ENCODE measurements at regions not wholly inside any gene's neighbourhood (a gene's known extent, or its start where the extent isn't known, plus 50 kb on each side); places are given as distances from the start of the nearest gene placed in this dataset.

- 90% methylated on average over 3 of the region's 3 CpGs for WGBS
- Histone ChIP-seq H3K9me3 (no peaks in the 10 kb centered on the region), H3K27ac (replicated peaks in 1 of 4) (no peak overlapping the region), H3K4me1 (no peaks in the 10 kb centered on the region), H3K27me3 (no peaks in the 10 kb centered on the region), H3K36me3 (no peaks in the 10 kb centered on the region), H3K4me3 (no peak overlapping the region)
- TF ChIP-seq POLR2AphosphoS5 (IDR thresholded peaks at IDR 0.05) (no peak), CTCF (IDR thresholded peaks at IDR 0.05) (no peak), POLR2A (IDR thresholded peaks at IDR 0.05; ENCODE audit: low read depth) (no peak), EP300 (IDR thresholded peaks at IDR 0.05) (no peak)
- DNase-seq (ENCODE audit: extremely low spot score): no peak
- intact Hi-C loops (cut with DNase I): no loop called here
Measured at GRCh38 chr11:47904048-47904447, 55.9 kb upstream of the NUP160 start.

GRCh38 chr11:47899801-47900200 is 51.7 kb upstream of the NUP160 start:
- Histone ChIP-seq H3K36me3 (no peaks in the 10 kb centered on the region), H3K9me3 (no peaks in the 10 kb centered on the region), H3K4me3 (no peak overlapping the region), H3K27me3 (no peaks in the 10 kb centered on the region), H3K4me1 (no peaks in the 10 kb centered on the region), H3K27ac (replicated peaks in 1 of 4) (no peak overlapping the region)
- 96% methylated on average over 2 of the region's 2 CpGs for WGBS
- intact Hi-C loops (cut with DNase I): no loop called here
- DNase-seq (ENCODE audit: extremely low spot score): no peak
- TF ChIP-seq POLR2A (IDR thresholded peaks at IDR 0.05; ENCODE audit: low read depth): no peak
- no peak for TF ChIP-seq CTCF (IDR thresholded peaks at IDR 0.05)
- no peak for TF ChIP-seq EP300 (IDR thresholded peaks at IDR 0.05)
- no peak for TF ChIP-seq POLR2AphosphoS5 (IDR thresholded peaks at IDR 0.05)

Small RNA genes in the stretch of these regions (small RNA-seq; reads per million reads assigned to genes)
- 0 reads per million in 3 donors for gene AC023232.1
